GM12878 (cell line): ENCODE measurements at regions not wholly inside any gene's neighbourhood (a gene's known extent, or its start where the extent isn't known, plus 50 kb on each side); places are given as distances from the start of the nearest gene placed in this dataset.

ENCODE experiments used
- ATAC-seq: fragments of 200-7000 bp; cut with Tn5 transposase; 3 replicates; pipeline ENCODE4 v1.9.1; 2020; ENCODE audit warnings: mild to moderate bottlenecking, moderate library complexity
- BruUV-seq: library from RNA; stranded (reverse); fragments of 400-500 nt; replicated peaks from 2 replicates; lab custom pipeline; 2021; lab: Mats Ljungman, UMichigan
- CTCF ChIA-PET: fragments of 300-600 bp; sonication (Branson Sonifier 250); formaldehyde crosslinking; extraction: SDS; loops from one replicate; lab custom pipeline; 2021; ENCODE audit warnings: inconsistent platforms; lab: Yijun Ruan, JAX
- POLR2A ChIA-PET: fragments of 350-600 bp; formaldehyde crosslinking; extraction: SDS; loops from one replicate; lab custom pipeline; 2021; ENCODE audit warnings: inconsistent platforms; lab: Charles Lee
- RAD21 ChIA-PET: fragments of 300-600 bp; sonication (Branson Sonifier 250); formaldehyde crosslinking; loops from one replicate; lab custom pipeline; 2023; ENCODE audit warnings: antibody characterized with exemption; ENCODE audit not compliant: unreplicated experiment; lab: Charles Lee
- SMC1A ChIA-PET: fragments of 300-600 bp; sonication (Branson Sonifier 250); formaldehyde crosslinking; loops from one replicate; lab custom pipeline; 2023; ENCODE audit not compliant: unreplicated experiment, uncharacterized antibody; lab: Charles Lee
- DNase-seq: peaks from one replicate; pipeline ENCODE4 v3.0.0-alpha.2; 2011; ENCODE audit warnings: low read depth, low spot score
- FAIRE-seq: peaks from 3 replicates; lab custom pipeline; 2011; peaks lifted over from hg19 to GRCh38; lab: Jason Lieb, UNC
- H2AFZ ChIP-seq: 2 replicates; pipeline ENCODE4 v1.6.0; 2011; ENCODE audit warnings: low read depth, low read length, control low read depth; ENCODE audit not compliant: control insufficient read depth
- H3K27ac ChIP-seq: 2 replicates; pipeline ENCODE4 v1.5.1; 2011; ENCODE audit warnings: control low read depth; ENCODE audit not compliant: control insufficient read depth, insufficient read depth
- H3K27me3 ChIP-seq, 2 experiments: replicated peaks in 1 of 2; 2 replicates each; pipeline versions ENCODE4 v1.6.0 to v1.6.1; 2011; ENCODE audit warnings: low read length in 1 of 2; ENCODE audit not compliant: control insufficient read depth in 2 of 2, insufficient read depth in 2 of 2
- H3K36me3 ChIP-seq, 2 experiments: 2 replicates each; pipeline ENCODE4 v1.5.1; 2011; ENCODE audit warnings: low read length in 1 of 2; ENCODE audit not compliant: control insufficient read depth in 2 of 2, insufficient read depth in 2 of 2
- H3K4me1 ChIP-seq: 2 replicates; pipeline ENCODE4 v1.6.1; 2011; ENCODE audit warnings: mild to moderate bottlenecking, low read length, moderate library complexity, mixed read lengths; ENCODE audit not compliant: control insufficient read depth, insufficient read depth
- H3K4me2 ChIP-seq: 2 replicates; pipeline ENCODE4 v1.6.0; 2011; ENCODE audit warnings: control low read depth; ENCODE audit not compliant: control insufficient read depth, insufficient read depth
- H3K4me3 ChIP-seq: fragments of 200-600 bp; sonication (generic); 2 replicates; pipeline ENCODE4 v1.5.1; 2016
- H3K79me2 ChIP-seq: 2 replicates; pipeline ENCODE4 v1.6.0; 2011; ENCODE audit warnings: low read length; ENCODE audit not compliant: control insufficient read depth, insufficient read depth
- H3K9ac ChIP-seq: 2 replicates; pipeline ENCODE4 v1.8.0; 2011; ENCODE audit warnings: low read length, control low read depth, mixed read lengths; ENCODE audit not compliant: control insufficient read depth, insufficient read depth
- H3K9me3 ChIP-seq: replicated peaks from 3 replicates; pipeline ENCODE4 v1.5.1; 2011; ENCODE audit warnings: mild to moderate bottlenecking, low read length; ENCODE audit not compliant: control insufficient read depth, insufficient read depth
- H4K20me1 ChIP-seq: 2 replicates; pipeline ENCODE4 v1.6.0; 2011; ENCODE audit not compliant: control insufficient read depth, insufficient read depth
- FOXK2 ChIP-seq: fragments of 450-650 bp; IDR thresholded peaks from 2 replicates; pipeline ENCODE4 v1.6.1; 2017; ENCODE audit warnings: mild to moderate bottlenecking, moderate library complexity
- MYB ChIP-seq: fragments of 150-350 bp; IDR thresholded peaks from 2 replicates; pipeline ENCODE4 v1.6.1; 2014; ENCODE audit warnings: mild to moderate bottlenecking, low read depth, low read length, borderline replicate concordance
- NBN ChIP-seq: fragments of 450-650 bp; IDR thresholded peaks from 2 replicates; pipeline ENCODE4 v1.6.1; 2016
- NR2F1 ChIP-seq: fragments of 450-650 bp; conservative IDR thresholded peaks from 2 replicates; pipeline ENCODE4 v1.6.1; 2017; ENCODE audit warnings: mild to moderate bottlenecking
- RFX5 ChIP-seq: IDR thresholded peaks from 2 replicates; pipeline ENCODE4 v1.6.1; 2011; ENCODE audit warnings: low read depth, low read length, improper control_type of control experiment
- SKIL ChIP-seq: fragments of 450-650 bp; IDR thresholded peaks from 2 replicates; pipeline ENCODE4 v1.6.1; 2017; ENCODE audit warnings: mild to moderate bottlenecking, low read depth, inconsistent platforms; ENCODE audit not compliant: poor library complexity, severe bottlenecking
- STAT3 ChIP-seq: IDR thresholded peaks from 2 replicates; pipeline ENCODE4 v1.6.1; 2011; ENCODE audit warnings: low read depth, low read length, improper control_type of control experiment
- TCF3 ChIP-seq: IDR thresholded peaks from 2 replicates; pipeline ENCODE4 v1.6.1; 2012; ENCODE audit warnings: low read depth, mild to moderate bottlenecking, low read length, borderline replicate concordance; ENCODE audit not compliant: insufficient read depth
- ZNF207 ChIP-seq: fragments of 450-650 bp; IDR thresholded peaks from 2 replicates; pipeline ENCODE4 v1.6.1; 2014; ENCODE audit warnings: antibody characterized with exemption, mild to moderate bottlenecking, borderline replicate concordance
- ZNF622 ChIP-seq: fragments of 450-650 bp; IDR thresholded peaks from 2 replicates; pipeline ENCODE4 v1.6.1; 2017; ENCODE audit warnings: mild to moderate bottlenecking, inconsistent platforms
- WGBS: methylation state at CpG from one replicate; pipeline ENCODE4 v1.1.6; 2016; ENCODE audit warnings: low lambda C conversion rate; ENCODE audit not compliant: insufficient replicate concordance, insufficient coverage; ENCODE audit errors: missing lambda C conversion rate; 5-methylcytosine and 5-hydroxymethylcytosine counted together
- in situ Hi-C: fragments of 300-500 bp; cut with MboI; formaldehyde crosslinking; loops from 9 replicates; pipeline ENCODE4 v1.14.3; 2018; ENCODE audit warnings: mixed read lengths
- intact Hi-C: fragments of 100-400 bp; cut with micrococcal nuclease; formaldehyde crosslinking; loops from one replicate; pipeline ENCODE4 v1.14.2; 2022; ENCODE audit not compliant: unreplicated experiment

- no peak overlapping the region for H3K4me2 ChIP-seq
- DNase-seq (no peak), ATAC-seq (no peak), FAIRE-seq (no peak)
- TF ChIP-seq ZNF207 (no peak), NBN (no peak), FOXK2 (no peak), RFX5 (no peak), SKIL (no peak), TCF3 (no peak), MYB (no peak), STAT3 (no peak), NR2F1 (no peak), ZNF622 (no peak)
- no peak overlapping the region for H3K9ac ChIP-seq
- ChIA-PET RAD21 (no interaction called here), SMC1A (no interaction called here), CTCF (no interaction called here), POLR2A (no interaction called here)
- 0% methylated on average over 1 of the region's 1 CpG for WGBS
- no peak overlapping the region for H3K27ac ChIP-seq
- no peaks in the 10 kb centered on the region for H4K20me1 ChIP-seq
- intact Hi-C loops: no loop called here
- in situ Hi-C loops: no loop called here
- no peaks in the 10 kb centered on the region for H3K79me2 ChIP-seq
- BruUV-seq: no TSS peak
- H2AFZ ChIP-seq: no peak overlapping the region
- H3K4me3 ChIP-seq: no peak overlapping the region
- no peaks in the 10 kb centered on the region for H3K9me3 ChIP-seq
- H3K4me1 ChIP-seq: no peaks in the 10 kb centered on the region
- H3K27me3 ChIP-seq: no peaks in the 10 kb centered on the region
- H3K36me3 ChIP-seq: no peaks in the 10 kb centered on the region
Measured at GRCh38 chr11:91694331-91694730, 530.3 kb upstream of the FAT3 start.
